ENCODE measurements at regions not wholly inside any gene's neighbourhood (a gene's known extent, or its start where the extent isn't known, plus 50 kb on each side); places are given as distances from the start of the nearest gene placed in this dataset.
"Not testable (repeated sequence)": the region's sequence is repeated elsewhere in the genome, so short reads cannot be mapped to it uniquely, and the experiment has no call there.

DNA sequence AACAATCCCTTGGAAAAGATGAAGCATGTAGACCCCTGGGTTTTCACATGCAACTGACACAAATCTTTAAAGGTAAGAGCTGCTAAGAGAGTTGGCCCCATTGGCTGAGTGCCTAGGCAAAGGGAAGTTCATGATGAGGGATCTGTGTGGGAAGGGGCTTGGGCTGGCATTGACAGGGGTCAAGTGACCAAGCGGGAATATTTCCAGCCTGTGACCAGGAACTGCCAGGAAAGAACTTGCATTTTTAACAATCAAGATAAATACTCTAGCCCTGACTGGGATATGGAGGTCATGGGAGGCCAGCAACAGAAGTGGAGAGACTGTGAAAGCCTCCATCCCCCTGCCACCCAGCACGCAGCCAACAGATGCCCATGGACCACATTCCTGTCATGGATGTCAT is 361.1 kb upstream of the ATP10A start:
- Mint-ChIP-seq H3K27me3 (ENCODE audit: low read depth, unreplicated experiment) (peaks cover 5% of the 10 kb centered on the region), H3K27ac (ENCODE audit: unreplicated experiment) (no peak overlapping the region), H3K4me1 (ENCODE audit: low read depth, unreplicated experiment) (peaks cover 5% of the 10 kb centered on the region), H3K36me3 (ENCODE audit: low read depth, unreplicated experiment) (no peaks in the 10 kb centered on the region), H3K4me3 (ENCODE audit: unreplicated experiment) (no peak overlapping the region), H3K9me3 (ENCODE audit: unreplicated experiment) (no peaks in the 10 kb centered on the region)
- no peak overlapping the region for H3K4me2 ChIP-seq (ENCODE audit: low read length)
- H2AFZ ChIP-seq (ENCODE audit: low read depth, low read length): no peak overlapping the region
- H3K36me3 ChIP-seq (ENCODE audit: insufficient read depth, low read length): no peaks in the 10 kb centered on the region
- H3K27me3 ChIP-seq (ENCODE audit: insufficient read depth, low read length): no peaks in the 10 kb centered on the region
- H3K4me3 ChIP-seq (ENCODE audit: insufficient read depth, low read depth, low read length): no peak overlapping the region
- H3K27ac ChIP-seq (ENCODE audit: low read depth, low read length): no peak overlapping the region
- H3K4me1 ChIP-seq (ENCODE audit: insufficient read depth, low read length): no peaks in the 10 kb centered on the region
- DNase-seq (ENCODE audit: low read depth) (no peak), FAIRE-seq (no peak)
- TF ChIP-seq EZH2 (IDR thresholded peaks at IDR 0.05; ENCODE audit: insufficient read depth, low read length): no peak
- TF ChIP-seq, protein P1, sequence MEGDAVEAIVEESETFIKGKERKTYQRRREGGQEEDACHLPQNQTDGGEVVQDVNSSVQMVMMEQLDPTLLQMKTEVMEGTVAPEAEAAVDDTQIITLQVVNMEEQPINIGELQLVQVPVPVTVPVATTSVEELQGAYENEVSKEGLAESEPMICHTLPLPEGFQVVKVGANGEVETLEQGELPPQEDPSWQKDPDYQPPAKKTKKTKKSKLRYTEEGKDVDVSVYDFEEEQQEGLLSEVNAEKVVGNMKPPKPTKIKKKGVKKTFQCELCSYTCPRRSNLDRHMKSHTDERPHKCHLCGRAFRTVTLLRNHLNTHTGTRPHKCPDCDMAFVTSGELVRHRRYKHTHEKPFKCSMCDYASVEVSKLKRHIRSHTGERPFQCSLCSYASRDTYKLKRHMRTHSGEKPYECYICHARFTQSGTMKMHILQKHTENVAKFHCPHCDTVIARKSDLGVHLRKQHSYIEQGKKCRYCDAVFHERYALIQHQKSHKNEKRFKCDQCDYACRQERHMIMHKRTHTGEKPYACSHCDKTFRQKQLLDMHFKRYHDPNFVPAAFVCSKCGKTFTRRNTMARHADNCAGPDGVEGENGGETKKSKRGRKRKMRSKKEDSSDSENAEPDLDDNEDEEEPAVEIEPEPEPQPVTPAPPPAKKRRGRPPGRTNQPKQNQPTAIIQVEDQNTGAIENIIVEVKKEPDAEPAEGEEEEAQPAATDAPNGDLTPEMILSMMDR (IDR thresholded peaks at IDR 0.05; ENCODE audit: insufficient read depth, low read depth, low read length): no peak
- no peaks in the 10 kb centered on the region for H4K20me1 ChIP-seq (ENCODE audit: insufficient read depth, low read length)
- no peaks in the 10 kb centered on the region for H3K79me2 ChIP-seq (ENCODE audit: insufficient read depth, low read length)
- H3K9ac ChIP-seq (ENCODE audit: low read length): no peak overlapping the region
- H3K9me3 ChIP-seq (ENCODE audit: insufficient read depth, low read depth, low read length): peaks cover 4% of the 10 kb centered on the region

DNA sequence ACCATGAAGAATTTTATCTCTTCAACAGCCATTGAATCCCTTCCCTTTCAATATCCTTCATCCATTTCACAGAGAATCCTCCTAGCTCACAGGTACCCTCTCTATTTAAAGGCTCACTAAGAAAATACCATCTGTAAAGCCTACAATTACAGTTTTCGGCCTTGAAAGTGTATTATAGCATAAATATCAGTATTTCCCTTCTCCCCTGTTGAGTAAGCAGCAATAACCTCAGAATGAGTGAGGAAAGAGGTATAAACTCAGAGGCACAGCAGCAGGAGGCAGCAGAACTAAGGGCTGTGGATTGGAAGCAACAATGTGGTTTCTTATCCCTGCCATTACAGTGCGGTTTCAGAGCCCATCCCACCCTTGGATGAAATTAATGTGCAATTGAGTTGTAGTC is 360.6 kb upstream of the ATP10A start:
- H3K4me1 ChIP-seq (ENCODE audit: insufficient read depth, low read length): no peaks in the 10 kb centered on the region
- Mint-ChIP-seq H3K9me3 (ENCODE audit: unreplicated experiment) (no peaks in the 10 kb centered on the region), H3K27me3 (ENCODE audit: low read depth, unreplicated experiment) (peaks cover 5% of the 10 kb centered on the region), H3K27ac (ENCODE audit: unreplicated experiment) (no peak overlapping the region), H3K4me1 (ENCODE audit: low read depth, unreplicated experiment) (peaks cover 5% of the 10 kb centered on the region), H3K36me3 (ENCODE audit: low read depth, unreplicated experiment) (no peaks in the 10 kb centered on the region), H3K4me3 (ENCODE audit: unreplicated experiment) (no peak overlapping the region)
- no peaks in the 10 kb centered on the region for H3K79me2 ChIP-seq (ENCODE audit: insufficient read depth, low read length)
- peaks cover 4% of the 10 kb centered on the region for H3K9me3 ChIP-seq (ENCODE audit: insufficient read depth, low read depth, low read length)
- FAIRE-seq (no peak), DNase-seq (ENCODE audit: low read depth) (no peak)
- no peaks in the 10 kb centered on the region for H3K36me3 ChIP-seq (ENCODE audit: insufficient read depth, low read length)
- H3K9ac ChIP-seq (ENCODE audit: low read length): no peak overlapping the region
- no peaks in the 10 kb centered on the region for H4K20me1 ChIP-seq (ENCODE audit: insufficient read depth, low read length)
- no peaks in the 10 kb centered on the region for H3K27me3 ChIP-seq (ENCODE audit: insufficient read depth, low read length)
- no peak for TF ChIP-seq EZH2 (IDR thresholded peaks at IDR 0.05; ENCODE audit: insufficient read depth, low read length)
- TF ChIP-seq, protein P1 (IDR thresholded peaks at IDR 0.05; ENCODE audit: insufficient read depth, low read depth, low read length): no peak
- no peak overlapping the region for H3K4me2 ChIP-seq (ENCODE audit: low read length)
- H3K4me3 ChIP-seq (ENCODE audit: insufficient read depth, low read depth, low read length): no peak overlapping the region
- no peak overlapping the region for H3K27ac ChIP-seq (ENCODE audit: low read depth, low read length)
- H2AFZ ChIP-seq (ENCODE audit: low read depth, low read length): no peak overlapping the region

DNA sequence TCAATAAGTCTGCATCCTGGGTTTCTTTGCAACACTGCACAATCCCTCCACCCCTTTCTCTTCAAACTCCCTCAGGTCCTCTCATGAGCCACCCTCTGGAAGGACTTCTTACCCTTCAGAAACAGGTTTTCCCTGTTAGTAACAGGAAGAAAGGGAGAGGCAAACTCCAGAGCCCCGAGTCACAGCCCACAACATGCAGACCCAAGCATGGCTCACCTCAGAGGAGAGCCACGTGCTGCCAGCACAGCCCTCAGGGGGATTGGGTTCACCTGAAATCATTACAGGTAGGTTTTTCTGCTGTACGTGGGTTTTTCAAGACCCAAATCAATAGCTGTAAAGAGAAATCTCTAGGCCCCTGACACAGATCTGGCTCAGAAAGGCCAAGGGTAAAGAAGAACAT is 359.7 kb upstream of the ATP10A start:
- TF ChIP-seq, protein P1 (IDR thresholded peaks at IDR 0.05; ENCODE audit: insufficient read depth, low read depth, low read length): no peak
- TF ChIP-seq EZH2 (IDR thresholded peaks at IDR 0.05; ENCODE audit: insufficient read depth, low read length): no peak
- Mint-ChIP-seq H3K27ac (ENCODE audit: unreplicated experiment) (no peak overlapping the region), H3K36me3 (ENCODE audit: low read depth, unreplicated experiment) (no peaks in the 10 kb centered on the region), H3K27me3 (ENCODE audit: low read depth, unreplicated experiment) (peaks cover 7% of the 10 kb centered on the region), H3K9me3 (ENCODE audit: unreplicated experiment) (peaks cover 4% of the 10 kb centered on the region), H3K4me1 (ENCODE audit: low read depth, unreplicated experiment) (peaks cover 5% of the 10 kb centered on the region), H3K4me3 (ENCODE audit: unreplicated experiment) (no peak overlapping the region)
- Histone ChIP-seq H3K79me2 (ENCODE audit: insufficient read depth, low read length) (no peaks in the 10 kb centered on the region), H3K4me3 (ENCODE audit: insufficient read depth, low read depth, low read length) (no peak overlapping the region), H3K36me3 (ENCODE audit: insufficient read depth, low read length) (no peaks in the 10 kb centered on the region), H3K9me3 (ENCODE audit: insufficient read depth, low read depth, low read length) (peaks cover 4% of the 10 kb centered on the region), H2AFZ (ENCODE audit: low read depth, low read length) (no peak overlapping the region), H3K27me3 (ENCODE audit: insufficient read depth, low read length) (no peaks in the 10 kb centered on the region), H3K4me2 (ENCODE audit: low read length) (no peak overlapping the region), H4K20me1 (ENCODE audit: insufficient read depth, low read length) (no peaks in the 10 kb centered on the region), H3K27ac (ENCODE audit: low read depth, low read length) (no peak overlapping the region), H3K4me1 (ENCODE audit: insufficient read depth, low read length) (no peaks in the 10 kb centered on the region), H3K9ac (ENCODE audit: low read length) (no peak overlapping the region)
- no peak for FAIRE-seq
- DNase-seq (ENCODE audit: low read depth): no peak

GRCh38 chr15:26217043-26217442 is 353.9 kb upstream of the ATP10A start:
- H3K27me3 Mint-ChIP-seq (ENCODE audit: low read depth, unreplicated experiment); H3K27ac Mint-ChIP-seq (ENCODE audit: unreplicated experiment); H3K27me3 ChIP-seq (ENCODE audit: insufficient read depth, low read length); H3K4me3 ChIP-seq (ENCODE audit: insufficient read depth, low read depth, low read length); H2AFZ ChIP-seq (ENCODE audit: low read depth, low read length); H3K79me2 ChIP-seq (ENCODE audit: insufficient read depth, low read length); H3K4me1 ChIP-seq (ENCODE audit: insufficient read depth, low read length); DNase-seq (ENCODE audit: low read depth); H4K20me1 ChIP-seq (ENCODE audit: insufficient read depth, low read length); H3K4me3 Mint-ChIP-seq (ENCODE audit: unreplicated experiment); H3K36me3 ChIP-seq (ENCODE audit: insufficient read depth, low read length); H3K4me1 Mint-ChIP-seq (ENCODE audit: low read depth, unreplicated experiment); H3K4me2 ChIP-seq (ENCODE audit: low read length); H3K9ac ChIP-seq (ENCODE audit: low read length); H3K36me3 Mint-ChIP-seq (ENCODE audit: low read depth, unreplicated experiment); FAIRE-seq; H3K27ac ChIP-seq (ENCODE audit: low read depth, low read length); H3K9me3 ChIP-seq (ENCODE audit: insufficient read depth, low read depth, low read length); H3K9me3 Mint-ChIP-seq (ENCODE audit: unreplicated experiment): not testable (repeated sequence)

Measured in astrocyte (in vitro differentiated cells and primary cell).